Ectodermal cell (in vitro differentiated cells): ENCODE measurements at regions not wholly inside any gene's neighbourhood (a gene's known extent, or its start where the extent isn't known, plus 50 kb on each side); places are given as distances from the start of the nearest gene placed in this dataset.

Source experiments
- H3K27ac ChIP-seq: 2 replicates; pipeline ENCODE4 v1.7.0; 2013; ENCODE audit warnings: mild to moderate bottlenecking, low read depth, low read length; ENCODE audit not compliant: insufficient read depth, poor library complexity, severe bottlenecking
- H3K27me3 ChIP-seq: 2 replicates; pipeline ENCODE4 v1.7.0; 2013; ENCODE audit warnings: mild to moderate bottlenecking, low read length; ENCODE audit not compliant: insufficient read depth, control insufficient read depth, poor library complexity, severe bottlenecking
- H3K36me3 ChIP-seq: one replicate; pipeline ENCODE4 v1.7.0; 2013; ENCODE audit warnings: low read length; ENCODE audit not compliant: control insufficient read depth, insufficient read depth
- H3K4me1 ChIP-seq: one replicate; pipeline ENCODE4 v1.7.0; 2013; ENCODE audit warnings: low read length; ENCODE audit not compliant: control insufficient read depth, insufficient read depth
- H3K4me3 ChIP-seq: 2 replicates; pipeline ENCODE4 v1.7.0; 2013; ENCODE audit warnings: low read depth, low read length, control low read depth; ENCODE audit not compliant: insufficient read depth
- H3K9me3 ChIP-seq: 2 replicates; pipeline ENCODE4 v1.7.0; 2013; ENCODE audit warnings: mild to moderate bottlenecking, low read length, moderate library complexity; ENCODE audit not compliant: control insufficient read depth
- WGBS, 2 experiments: methylation state at CpG; one replicate each; pipeline ENCODE4 v1.1.7; 2013; ENCODE audit warnings: missing lambda C conversion rate in 2 of 2; 5-methylcytosine and 5-hydroxymethylcytosine counted together

GRCh38 chr2:120797421-120798221 lies 62.0 kb downstream of the GLI2 start:
- no peak overlapping the region for H3K27ac ChIP-seq

GRCh38 chr2:120798567-120799247 lies 63.0 kb downstream of the GLI2 start:
- H3K27ac ChIP-seq = no peak overlapping the region
- no peak overlapping the region for H3K4me3 ChIP-seq
- no peaks in the 10 kb centered on the region for H3K9me3 ChIP-seq
- WGBS, 2 experiments = 72 to 73% methylated on average over 8 of the region's 8 CpGs
- no peaks in the 10 kb centered on the region for H3K27me3 ChIP-seq
- H3K4me1 ChIP-seq = peaks cover 29% of the 10 kb centered on the region
- no peaks in the 10 kb centered on the region for H3K36me3 ChIP-seq

More at GRCh38 chr2:120797421-120798221, 62.0 kb downstream of the GLI2 start:
- H3K4me1 ChIP-seq = peaks cover 34% of the 10 kb centered on the region
- H3K9me3 ChIP-seq = no peaks in the 10 kb centered on the region
- WGBS, 2 experiments = 73 to 74% methylated on average over 19 of the region's 19 CpGs
- no peaks in the 10 kb centered on the region for H3K27me3 ChIP-seq
- H3K4me3 ChIP-seq = no peak overlapping the region
- H3K36me3 ChIP-seq = no peaks in the 10 kb centered on the region

- Histone ChIP-seq H3K27me3 (no peaks in the 10 kb centered on the region), H3K9me3 (no peaks in the 10 kb centered on the region), H3K4me3 (no peak overlapping the region), H3K27ac (no peak overlapping the region), H3K4me1 (peaks cover 15% of the 10 kb centered on the region), H3K36me3 (no peaks in the 10 kb centered on the region)
- WGBS, 2 experiments = 89 to 93% methylated on average over 5 of the region's 5 CpGs
Measured at GRCh38 chr2:120802158-120802557, 66.5 kb downstream of the GLI2 start.

- H3K4me3 ChIP-seq = no peak overlapping the region
- no peaks in the 10 kb centered on the region for H3K9me3 ChIP-seq
- no peak overlapping the region for H3K27ac ChIP-seq
- H3K27me3 ChIP-seq = no peaks in the 10 kb centered on the region
- 93 to 95% methylated on average over 3 of the region's 3 CpGs for WGBS, 2 experiments
- no peaks in the 10 kb centered on the region for H3K36me3 ChIP-seq
- H3K4me1 ChIP-seq = peaks cover 6% of the 10 kb centered on the region
Measured at GRCh38 chr2:120802867-120803484, 67.3 kb downstream of the GLI2 start.

GRCh38 chr2:120803764-120804335 lies 68.2 kb downstream of the GLI2 start:
- Histone ChIP-seq H3K36me3 (no peaks in the 10 kb centered on the region), H3K27ac (no peak overlapping the region), H3K4me1 (no peaks in the 10 kb centered on the region), H3K27me3 (no peaks in the 10 kb centered on the region), H3K4me3 (no peak overlapping the region), H3K9me3 (no peaks in the 10 kb centered on the region)
- 89 to 92% methylated on average over 11 of the region's 11 CpGs for whole genome bisulfite sequencing, 2 experiments

GRCh38 chr2:120804459-120804858 lies 68.8 kb downstream of the GLI2 start:
- Histone ChIP-seq H3K36me3 (no peaks in the 10 kb centered on the region), H3K4me3 (no peak overlapping the region)

GRCh38 chr2:120805011-120805410 lies 69.3 kb downstream of the GLI2 start:
- Histone ChIP-seq H3K4me1 (no peaks in the 10 kb centered on the region), H3K9me3 (no peaks in the 10 kb centered on the region), H3K36me3 (no peaks in the 10 kb centered on the region), H3K27ac (no peak overlapping the region), H3K4me3 (no peak overlapping the region), H3K27me3 (no peaks in the 10 kb centered on the region)
- 93 to 95% methylated on average over 13 of the region's 13 CpGs for WGBS, 2 experiments

More at GRCh38 chr2:120804459-120804858, 68.8 kb downstream of the GLI2 start:
- H3K9me3 ChIP-seq = no peaks in the 10 kb centered on the region
- no peaks in the 10 kb centered on the region for H3K27me3 ChIP-seq
- no peak overlapping the region for H3K27ac ChIP-seq
- 89 to 91% methylated on average over 6 of the region's 6 CpGs for WGBS, 2 experiments
- no peaks in the 10 kb centered on the region for H3K4me1 ChIP-seq

GRCh38 chr2:120805602-120806001 lies 69.9 kb downstream of the GLI2 start:
- WGBS, 2 experiments = 93 to 95% methylated on average over 4 of the region's 4 CpGs
- H3K4me1 ChIP-seq = no peaks in the 10 kb centered on the region
- no peaks in the 10 kb centered on the region for H3K36me3 ChIP-seq
- H3K4me3 ChIP-seq = no peak overlapping the region
- no peaks in the 10 kb centered on the region for H3K9me3 ChIP-seq
- no peak overlapping the region for H3K27ac ChIP-seq
- H3K27me3 ChIP-seq = no peaks in the 10 kb centered on the region

GRCh38 chr2:120807751-120808150 lies 72.1 kb downstream of the GLI2 start:
- Histone ChIP-seq H3K4me1 (no peaks in the 10 kb centered on the region), H3K27me3 (no peaks in the 10 kb centered on the region), H3K27ac (no peak overlapping the region), H3K4me3 (no peak overlapping the region), H3K36me3 (no peaks in the 10 kb centered on the region), H3K9me3 (no peaks in the 10 kb centered on the region)
- 92 to 95% methylated on average over 8 to 10 of the region's 10 CpGs for WGBS, 2 experiments

- 91 to 100% methylated on average over 2 of the region's 2 CpGs for WGBS, 2 experiments
- H3K27ac ChIP-seq = no peak overlapping the region
- H3K9me3 ChIP-seq = no peaks in the 10 kb centered on the region
- H3K36me3 ChIP-seq = peaks cover 5% of the 10 kb centered on the region
- no peaks in the 10 kb centered on the region for H3K27me3 ChIP-seq
- H3K4me3 ChIP-seq = no peak overlapping the region
- H3K4me1 ChIP-seq = no peaks in the 10 kb centered on the region
Measured at GRCh38 chr2:120809151-120809550, 73.5 kb downstream of the GLI2 start.
